ENCODE measurements at regions not wholly inside any gene's neighbourhood (a gene's known extent, or its start where the extent isn't known, plus 50 kb on each side); places are given as distances from the start of the nearest gene placed in this dataset.
A peak's percentile ranks its signal among the peaks of the same experiment; 100 is the strongest.
"Not testable (repeated sequence)": the region's sequence is repeated elsewhere in the genome, so short reads cannot be mapped to it uniquely, and the experiment has no call there.

- no peak for DNase-seq (ENCODE audit: low spot score)
Observed at GRCh38 chr7:46288861-46289260, 367.8 kb upstream of the IGFBP3 start.

DNA sequence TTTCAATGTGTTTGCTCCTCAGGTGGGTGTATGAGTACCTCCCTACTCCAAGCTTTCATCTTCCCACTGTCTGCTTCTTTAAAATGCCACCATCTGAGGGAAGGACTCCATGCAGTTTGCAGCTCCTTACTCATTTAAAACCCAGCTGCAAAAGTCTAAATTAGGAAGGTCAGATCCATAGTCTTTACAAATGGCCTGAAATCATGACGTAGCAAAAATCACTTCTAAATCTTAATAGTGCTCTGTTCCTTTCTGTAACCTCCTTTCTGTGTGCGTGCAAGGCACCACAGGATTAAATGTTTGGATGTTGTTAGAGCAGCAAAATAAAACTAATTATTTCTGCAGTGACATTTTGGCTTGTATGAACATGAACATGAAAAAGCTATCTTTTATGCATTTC lies 366.9 kb upstream of the IGFBP3 start:
- no peak for DNase-seq (ENCODE audit: low spot score)

DNA sequence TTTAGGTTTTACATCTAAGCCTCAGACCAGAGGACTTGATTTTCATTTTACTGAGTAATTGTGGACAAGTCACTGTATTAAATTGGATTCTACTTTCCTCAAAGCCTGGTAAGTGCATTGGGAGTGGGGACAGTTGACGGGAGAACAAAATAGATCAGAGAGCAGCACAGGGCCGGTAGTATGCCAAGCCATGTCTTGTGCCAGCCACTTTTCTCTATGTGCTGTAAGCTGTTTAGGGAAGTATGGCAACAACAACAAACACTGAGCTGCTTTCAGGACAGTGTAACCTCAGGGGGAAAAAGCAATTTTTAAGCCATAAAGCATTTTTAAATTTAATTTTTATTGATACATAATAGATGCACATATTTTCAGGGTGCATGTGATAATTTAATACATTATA lies 365.9 kb upstream of the IGFBP3 start:
- no peak for DNase-seq (ENCODE audit: low spot score)

DNA sequence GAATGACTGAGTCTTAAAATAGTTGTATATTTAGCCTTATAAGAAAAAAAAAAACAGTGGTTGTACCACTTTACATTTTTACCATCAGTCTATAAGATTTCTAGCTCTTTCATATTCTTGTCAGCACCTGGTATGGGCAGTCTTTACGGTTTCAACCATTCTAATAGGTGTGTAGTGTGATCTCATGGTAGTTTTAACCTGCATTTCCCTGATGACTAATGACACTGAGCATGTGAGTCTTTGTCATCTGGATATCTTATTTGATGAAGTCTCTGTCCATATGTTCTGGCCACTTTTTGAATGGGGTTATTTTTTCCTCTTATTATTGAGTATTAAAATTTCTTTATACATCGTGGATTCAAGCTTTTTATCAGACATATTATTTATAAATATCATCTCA lies 365.3 kb upstream of the IGFBP3 start:
- peak; percentile 11 for DNase-seq (ENCODE audit: low spot score)

GRCh38 chr7:46285878-46286277 lies 364.8 kb upstream of the IGFBP3 start:
- DNase-seq (ENCODE audit: low spot score) = no peak

DNA sequence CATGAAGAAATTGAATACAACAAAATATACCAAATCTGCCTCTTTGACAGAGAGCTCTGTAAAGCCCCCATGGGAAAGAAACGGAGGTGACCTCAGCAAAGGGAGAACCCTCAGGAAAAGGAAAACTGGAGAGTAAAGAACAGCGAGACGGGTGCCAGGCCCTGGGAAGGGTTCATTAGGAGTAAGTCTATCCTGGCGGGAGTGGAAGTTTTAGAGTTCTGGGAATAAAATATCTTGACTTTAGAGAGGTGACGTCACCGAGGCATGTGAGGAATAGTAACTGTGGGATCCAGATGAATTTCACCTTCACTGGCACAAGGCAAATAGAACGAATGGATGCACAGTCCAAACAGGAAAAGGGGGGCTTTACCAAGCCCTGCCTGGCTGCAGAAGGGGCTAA lies 362.8 kb upstream of the IGFBP3 start:
- no peak for DNase-seq (ENCODE audit: low spot score)

GRCh38 chr7:46282155-46282554 lies 361.1 kb upstream of the IGFBP3 start:
- DNase-seq (ENCODE audit: low spot score) = no peak

GRCh38 chr7:46281071-46281470 lies 360.0 kb upstream of the IGFBP3 start:
- peak; percentile 65 for DNase-seq (ENCODE audit: low spot score)

DNA sequence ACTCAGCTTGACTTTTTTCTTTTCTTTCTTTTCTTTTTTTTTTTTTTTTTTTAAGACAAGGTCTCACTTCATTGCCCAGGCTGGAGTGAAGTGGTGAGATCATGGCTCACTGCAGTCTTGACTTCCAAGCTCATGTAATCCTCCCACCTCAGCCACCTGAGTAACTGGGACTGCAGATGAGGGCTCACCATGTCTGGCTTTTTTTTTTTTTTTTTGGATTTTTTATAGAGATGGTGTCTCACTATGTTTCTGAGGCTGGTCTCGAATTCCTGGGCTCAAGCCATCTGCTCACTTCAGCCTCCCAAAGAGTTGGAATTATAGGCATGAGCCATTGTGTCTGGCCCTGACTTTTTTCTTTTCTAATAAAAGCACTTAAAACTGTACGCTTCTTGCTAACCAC lies 358.2 kb upstream of the IGFBP3 start:
- no peak for DNase-seq (ENCODE audit: low spot score)

- no peak for DNase-seq (ENCODE audit: low spot score)
Observed at GRCh38 chr7:46264646-46265045, 343.6 kb upstream of the IGFBP3 start.

- DNase-seq (ENCODE audit: low spot score) = not testable (repeated sequence)
Observed at GRCh38 chr7:46261638-46262037, 340.6 kb upstream of the IGFBP3 start.

DNA sequence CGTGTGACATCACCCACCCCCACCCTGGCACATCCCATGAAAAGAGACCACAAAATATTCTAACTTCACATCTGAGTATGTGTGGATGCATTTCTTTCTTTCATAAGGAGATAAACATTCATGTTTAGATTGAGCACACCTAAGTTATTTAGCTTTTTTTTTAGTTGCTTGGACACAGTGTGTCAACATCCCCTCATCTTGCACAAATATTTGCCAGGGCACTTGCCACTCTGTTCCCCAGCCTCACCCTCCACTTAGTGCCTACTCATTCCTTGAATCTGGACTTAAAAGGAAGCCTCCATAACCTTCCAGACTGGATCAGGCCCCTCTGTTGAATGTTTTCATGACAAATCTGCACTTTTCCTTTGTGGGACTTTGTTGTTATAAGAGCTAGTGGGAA lies 338.9 kb upstream of the IGFBP3 start:
- DNase-seq (ENCODE audit: low spot score) = no peak

GRCh38 chr7:46257761-46258448 lies 336.8 kb upstream of the IGFBP3 start:
- peak; percentile 36 for DNase-seq (ENCODE audit: low spot score)

DNA sequence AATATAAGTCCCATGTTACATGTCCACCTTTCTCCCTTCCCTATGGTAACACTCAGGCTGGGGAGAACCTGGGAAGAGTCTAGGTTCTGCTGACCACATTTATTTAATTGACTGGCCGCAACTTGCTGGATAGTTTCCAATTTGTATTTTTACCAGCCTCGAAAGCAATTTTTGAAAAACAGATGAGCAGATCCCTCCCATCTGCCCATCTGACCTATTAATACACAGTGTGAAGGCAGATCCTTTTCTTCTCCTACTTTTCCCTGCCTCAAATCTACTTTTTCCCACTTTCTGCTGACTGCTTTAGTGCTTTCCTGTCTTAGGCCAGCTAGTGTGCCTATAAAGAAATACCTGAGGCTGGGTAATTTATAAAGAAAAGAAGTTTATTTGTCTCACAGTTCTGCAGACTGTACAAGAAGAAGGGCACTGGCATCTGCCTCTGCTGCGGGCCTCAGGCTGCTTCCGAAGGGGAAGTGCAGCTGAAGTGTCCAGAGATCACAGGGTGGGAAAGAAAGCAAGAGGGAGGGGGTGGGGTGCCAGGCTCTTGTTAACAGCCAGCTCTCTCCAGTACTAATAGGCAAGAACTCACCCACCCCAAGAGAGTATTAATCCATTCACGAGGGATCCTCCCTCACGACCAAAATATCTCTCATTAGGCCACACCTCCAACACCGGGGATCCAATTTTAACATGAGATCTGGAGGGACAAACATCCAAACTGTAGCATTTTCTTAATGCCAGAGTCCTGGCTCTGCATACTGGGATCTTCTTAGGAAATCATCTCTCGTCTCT lies 336.0 kb upstream of the IGFBP3 start:
- peak; percentile 20 for DNase-seq (ENCODE audit: low spot score)

DNA sequence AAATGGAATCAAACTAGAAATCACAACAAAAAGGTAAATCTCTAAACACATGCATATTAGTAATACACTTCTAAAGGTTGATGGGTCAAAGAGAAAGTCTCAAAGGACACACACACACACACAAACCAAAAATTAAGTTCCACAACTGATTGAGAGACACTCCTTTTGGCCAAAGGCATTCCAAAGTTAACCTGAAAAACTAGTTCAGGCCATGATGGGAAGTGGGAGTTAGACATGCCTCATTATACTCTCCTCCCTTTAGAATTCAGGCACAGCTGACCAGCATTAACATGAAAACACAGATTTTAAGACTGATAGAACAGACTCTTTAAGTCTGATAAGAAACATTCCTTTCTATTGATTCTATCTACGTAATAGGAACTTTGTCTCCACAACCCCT lies 332.4 kb upstream of the IGFBP3 start:
- DNase-seq (ENCODE audit: low spot score) = no peak

DNA sequence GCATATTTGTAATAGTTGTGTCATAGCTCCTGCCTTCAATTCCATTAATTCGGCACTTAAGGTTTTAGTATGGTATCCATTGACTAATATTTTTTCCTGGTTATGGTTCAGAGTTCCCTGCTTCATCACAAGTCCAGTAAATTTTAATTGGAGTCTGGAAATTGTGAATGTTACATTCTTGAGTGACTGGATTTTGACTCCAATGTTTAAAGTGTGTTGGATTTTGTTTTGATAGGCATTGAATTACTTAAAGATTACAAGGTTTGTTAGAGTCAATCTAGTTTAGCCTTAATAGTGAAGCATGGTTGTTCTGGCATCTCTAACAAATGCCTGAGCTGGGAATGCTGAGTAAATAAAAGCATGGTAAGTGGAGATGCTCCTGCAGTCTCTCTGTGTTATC lies 326.6 kb upstream of the IGFBP3 start:
- no peak for DNase-seq (ENCODE audit: low spot score)

GRCh38 chr7:46245586-46246111 lies 324.6 kb upstream of the IGFBP3 start:
- no peak for DNase-seq (ENCODE audit: low spot score)

- no peak for DNase-seq (ENCODE audit: low spot score)
Observed at GRCh38 chr7:46244757-46245156, 323.7 kb upstream of the IGFBP3 start.

DNA sequence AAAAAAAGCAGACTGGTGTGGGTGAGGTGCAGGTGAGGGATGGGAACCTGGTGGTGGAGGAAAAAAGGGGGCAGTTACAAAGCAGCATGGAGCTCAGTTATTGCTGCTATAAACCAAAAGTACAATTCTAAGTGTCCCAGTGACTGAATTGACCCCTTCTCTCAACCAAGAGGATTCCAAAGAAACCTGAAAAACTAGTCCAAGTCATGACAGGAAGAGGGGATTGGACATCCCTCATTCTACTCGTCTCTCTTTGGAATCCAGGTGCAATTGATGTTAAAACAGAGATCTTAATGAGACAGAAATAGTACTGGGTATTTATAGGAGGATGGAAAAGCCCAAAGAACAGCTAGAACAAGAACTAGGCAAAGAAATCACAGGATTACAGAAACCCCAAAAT lies 322.3 kb upstream of the IGFBP3 start:
- no peak for DNase-seq (ENCODE audit: low spot score)

GRCh38 chr7:46239846-46240245 lies 318.8 kb upstream of the IGFBP3 start:
- no peak for DNase-seq (ENCODE audit: low spot score)

GRCh38 chr7:46237466-46237865 lies 316.4 kb upstream of the IGFBP3 start:
- no peak for DNase-seq (ENCODE audit: low spot score)

- DNase-seq (ENCODE audit: low spot score) = no peak
Observed at GRCh38 chr7:46233585-46234329, 312.7 kb upstream of the IGFBP3 start.

GRCh38 chr7:46230990-46231305 lies 309.9 kb upstream of the IGFBP3 start:
- DNase-seq (ENCODE audit: low spot score) = no peak
